HFF-Myc (cell line): ENCODE measurements at regions not wholly inside any gene's neighbourhood (a gene's known extent, or its start where the extent isn't known, plus 50 kb on each side); places are given as distances from the start of the nearest gene placed in this dataset.

Source experiments
- DNase-seq: peaks from one replicate; pipeline ENCODE4 v3.0.0-alpha.2; 2011; ENCODE audit warnings: low read depth; ENCODE audit errors: extremely low read depth
- H3K4me3 ChIP-seq: replicated peaks from 2 replicates; pipeline ENCODE4 v1.5.1; 2011; ENCODE audit warnings: low read depth, mild to moderate bottlenecking, control low read depth, low read length
- TF ChIP-seq, protein P1 (sequence below): IDR thresholded peaks from 2 replicates; pipeline ENCODE4 v1.5.1; 2012; ENCODE audit warnings: mild to moderate bottlenecking, low read depth, low read length, control low read depth; ENCODE audit errors: missing control alignments

DNA sequence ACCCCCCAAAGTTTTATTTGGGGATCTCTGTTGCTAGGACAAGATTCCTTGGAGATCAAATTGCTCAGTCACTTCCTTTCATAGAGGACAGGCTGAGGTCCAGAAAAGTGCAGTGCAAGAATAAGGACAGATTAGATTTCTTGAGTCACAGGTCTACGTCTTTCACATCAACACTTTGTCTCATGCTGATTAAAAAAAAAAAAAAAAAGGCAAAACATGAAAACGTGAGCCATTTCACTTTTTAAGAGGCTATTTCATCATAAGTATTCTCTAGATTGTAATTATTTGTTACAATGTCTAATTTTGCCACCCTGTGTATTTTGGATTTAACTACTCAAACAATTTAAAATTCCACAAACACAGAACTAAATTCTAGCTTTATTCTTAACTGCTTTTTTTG, 647.0 kb downstream of the TRAM1L1 start:
- TF ChIP-seq, protein P1, sequence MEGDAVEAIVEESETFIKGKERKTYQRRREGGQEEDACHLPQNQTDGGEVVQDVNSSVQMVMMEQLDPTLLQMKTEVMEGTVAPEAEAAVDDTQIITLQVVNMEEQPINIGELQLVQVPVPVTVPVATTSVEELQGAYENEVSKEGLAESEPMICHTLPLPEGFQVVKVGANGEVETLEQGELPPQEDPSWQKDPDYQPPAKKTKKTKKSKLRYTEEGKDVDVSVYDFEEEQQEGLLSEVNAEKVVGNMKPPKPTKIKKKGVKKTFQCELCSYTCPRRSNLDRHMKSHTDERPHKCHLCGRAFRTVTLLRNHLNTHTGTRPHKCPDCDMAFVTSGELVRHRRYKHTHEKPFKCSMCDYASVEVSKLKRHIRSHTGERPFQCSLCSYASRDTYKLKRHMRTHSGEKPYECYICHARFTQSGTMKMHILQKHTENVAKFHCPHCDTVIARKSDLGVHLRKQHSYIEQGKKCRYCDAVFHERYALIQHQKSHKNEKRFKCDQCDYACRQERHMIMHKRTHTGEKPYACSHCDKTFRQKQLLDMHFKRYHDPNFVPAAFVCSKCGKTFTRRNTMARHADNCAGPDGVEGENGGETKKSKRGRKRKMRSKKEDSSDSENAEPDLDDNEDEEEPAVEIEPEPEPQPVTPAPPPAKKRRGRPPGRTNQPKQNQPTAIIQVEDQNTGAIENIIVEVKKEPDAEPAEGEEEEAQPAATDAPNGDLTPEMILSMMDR = no peak
- no peak for DNase-seq
- H3K4me3 ChIP-seq = no peak overlapping the region

- DNase-seq = no peak
- H3K4me3 ChIP-seq = no peak overlapping the region
- TF ChIP-seq, protein P1 = no peak
These were observed 657.7 kb downstream of the TRAM1L1 start for GRCh38 chr4:116427666-116428065.

DNA sequence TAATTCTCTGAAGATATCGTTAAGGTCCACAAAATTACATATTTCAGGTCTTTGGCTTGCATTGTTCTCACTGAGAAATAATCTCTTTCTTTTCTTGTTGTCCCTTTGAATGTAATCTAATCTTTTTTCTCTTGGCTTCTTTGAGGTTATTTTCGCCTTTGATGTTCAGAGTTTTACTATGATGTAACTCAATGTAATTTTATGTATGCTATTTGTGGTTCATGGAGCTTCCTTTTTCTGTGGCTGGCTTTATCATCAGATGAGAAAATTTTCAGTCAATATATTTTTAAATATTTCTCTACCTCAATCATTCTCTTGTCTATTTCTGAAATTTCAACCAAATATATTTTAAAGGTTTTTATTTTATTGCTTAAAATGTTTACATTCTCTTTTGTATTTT, 672.2 kb downstream of the TRAM1L1 start:
- TF ChIP-seq, protein P1 = no peak
- no peak overlapping the region for H3K4me3 ChIP-seq
- no peak for DNase-seq

GRCh38 chr4:116401293-116401692, 684.1 kb downstream of the TRAM1L1 start:
- H3K4me3 ChIP-seq = no peak overlapping the region
- no peak for DNase-seq
- TF ChIP-seq, protein P1 = no peak

DNA sequence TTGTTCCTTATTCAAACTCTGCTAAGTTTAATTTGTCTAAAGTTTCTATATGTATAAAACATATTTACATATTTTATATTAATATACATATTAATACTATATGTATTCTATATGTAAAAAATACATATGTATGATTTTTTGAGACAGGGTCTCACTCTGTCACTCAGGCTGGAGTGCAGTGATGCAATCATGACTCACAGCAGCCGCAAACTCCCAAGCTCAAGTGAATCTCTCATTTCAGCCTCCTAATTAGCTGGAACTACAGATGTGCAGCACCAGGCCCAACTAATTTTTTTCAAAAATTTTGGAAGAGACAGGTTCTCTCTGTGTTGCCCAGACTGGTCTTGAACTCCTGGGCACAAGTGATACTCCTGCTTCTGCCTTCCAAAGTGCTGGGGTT, 684.9 kb downstream of the TRAM1L1 start:
- TF ChIP-seq, protein P1 = no peak
- DNase-seq = no peak
- no peak overlapping the region for H3K4me3 ChIP-seq

DNA sequence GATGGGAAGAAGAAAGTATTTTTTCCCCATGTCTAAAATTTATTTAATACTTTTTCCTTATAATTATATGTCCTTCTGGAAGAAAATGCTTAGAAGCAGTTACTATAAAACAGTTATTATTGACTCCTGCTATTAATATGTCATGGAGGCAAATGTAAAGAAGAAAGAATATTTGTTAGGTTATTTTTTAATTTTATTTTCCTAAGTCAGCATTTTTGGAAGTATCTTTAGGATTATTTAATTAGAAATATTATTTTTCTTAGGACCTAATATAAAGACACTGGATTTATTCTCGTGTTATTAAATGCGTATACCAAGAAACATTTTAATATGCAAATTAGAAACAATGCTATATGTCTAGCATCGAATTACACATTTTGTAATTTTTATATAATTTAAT, 687.7 kb downstream of the TRAM1L1 start:
- TF ChIP-seq, protein P1 = no peak
- no peak for DNase-seq
- H3K4me3 ChIP-seq = no peak overlapping the region

GRCh38 chr4:116397291-116397690, 688.1 kb downstream of the TRAM1L1 start:
- DNase-seq = no peak
- H3K4me3 ChIP-seq = no peak overlapping the region
- TF ChIP-seq, protein P1 = no peak
